K562 (cell line): ENCODE measurements at regions not wholly inside any gene's neighbourhood (a gene's known extent, or its start where the extent isn't known, plus 50 kb on each side); places are given as distances from the start of the nearest gene placed in this dataset.

Source experiments
- ATAC-seq: fragments of 200-7000 bp; cut with Tn5 transposase; 3 replicates; pipeline ENCODE4 v1.9.1; 2020; ENCODE audit warnings: moderate library complexity
- BruUV-seq: library from RNA; stranded (reverse); fragments of 400-500 nt; replicated peaks from 2 replicates; lab custom pipeline; 2021; lab: Mats Ljungman, UMichigan
- CTCF ChIA-PET: fragments of 300-600 bp; formaldehyde crosslinking; extraction: SDS; loops from one replicate; lab custom pipeline; 2021; ENCODE audit warnings: low intra/inter-chr PET ratio; lab: Yijun Ruan, JAX
- POLR2A ChIA-PET: fragments of 300-600, 350-650 bp; sonication (Branson Sonifier 250); formaldehyde crosslinking; extraction: SDS; loops from one replicate; lab custom pipeline; 2021; ENCODE audit warnings: antibody characterized with exemption, inconsistent platforms; lab: Yijun Ruan, JAX
- DNase-seq, 4 experiments: peaks; one replicate each; pipeline versions ENCODE4 v3.0.0 to v3.0.0-alpha.2; 2011 to 2018; ENCODE audit warnings: low spot score in 3 of 4, mixed read lengths in 3 of 4; ENCODE audit errors: extremely low read depth in 1 of 4
- FAIRE-seq: peaks from 2 replicates; lab custom pipeline; 2011; peaks lifted over from hg19 to GRCh38; lab: Jason Lieb, UNC
- H2AFZ ChIP-seq: 2 replicates; pipeline ENCODE4 v1.6.0; 2011; ENCODE audit warnings: low read depth, low read length, control low read depth, inconsistent platforms
- H3K27ac ChIP-seq: fragments of 200-600 bp; 3 replicates; pipeline ENCODE4 v1.8.0; 2011; ENCODE audit warnings: low read depth, mild to moderate bottlenecking, control low read depth, inconsistent platforms, low read length, moderate library complexity, mixed read lengths; ENCODE audit errors: extremely low read depth
- H3K27me3 ChIP-seq, 2 experiments: fragments of 300-600 bp in 1 of 2; 2 replicates in 1 of 2; 3 replicates in 1 of 2; pipeline versions ENCODE4 v1.6.0 to v1.8.0; 2011; ENCODE audit warnings: inconsistent platforms in 2 of 2, low read length in 2 of 2, mild to moderate bottlenecking in 1 of 2, mixed read lengths in 1 of 2, moderate library complexity in 1 of 2; ENCODE audit not compliant: control insufficient read depth in 2 of 2, insufficient read depth in 2 of 2
- H3K36me3 ChIP-seq: fragments of 300-600 bp; 3 replicates; pipeline ENCODE4 v1.8.0; 2011; ENCODE audit warnings: mild to moderate bottlenecking, low read length, inconsistent platforms; ENCODE audit not compliant: control insufficient read depth, insufficient read depth
- H3K4me1 ChIP-seq, 2 experiments: fragments of 200-600 bp in 1 of 2; replicated peaks in 1 of 2; 2 replicates in 1 of 2; 3 replicates in 1 of 2; pipeline versions ENCODE4 v1.5.1 to v1.8.0; 2011; ENCODE audit warnings: inconsistent platforms in 2 of 2, low read length in 2 of 2, mild to moderate bottlenecking in 1 of 2, mixed read lengths in 1 of 2, moderate library complexity in 1 of 2; ENCODE audit not compliant: control insufficient read depth in 2 of 2, insufficient read depth in 2 of 2
- H3K4me2 ChIP-seq: 2 replicates; pipeline ENCODE4 v1.6.1; 2011; ENCODE audit warnings: low read length, control low read depth, inconsistent platforms, mixed read lengths; ENCODE audit not compliant: insufficient read depth
- H3K4me3 ChIP-seq: fragments of 200-600 bp; sonication (generic), shearing (Covaris generic); 2 replicates; pipeline ENCODE4 v1.5.1; 2016; ENCODE audit warnings: control low read depth, inconsistent platforms
- H3K79me2 ChIP-seq: fragments of 200-600 bp; 3 replicates; pipeline ENCODE4 v1.8.0; 2011; ENCODE audit warnings: low read length, inconsistent platforms; ENCODE audit not compliant: control insufficient read depth, insufficient read depth
- H3K9ac ChIP-seq, 2 experiments: 2 replicates each; pipeline versions ENCODE4 v1.6.0 to v1.6.1; 2011; ENCODE audit warnings: low read depth in 2 of 2, low read length in 2 of 2, control low read depth in 1 of 2, inconsistent platforms in 1 of 2, mild to moderate bottlenecking in 1 of 2, mixed read lengths in 1 of 2; ENCODE audit not compliant: insufficient read depth in 1 of 2
- H3K9me1 ChIP-seq: one replicate; pipeline ENCODE4 v1.6.0; 2011; ENCODE audit warnings: inconsistent platforms, mild to moderate bottlenecking, low read length, moderate library complexity; ENCODE audit not compliant: control insufficient read depth, insufficient read depth
- H3K9me3 ChIP-seq: replicated peaks from 2 replicates; pipeline ENCODE4 v1.5.1; 2011; ENCODE audit warnings: low read depth, low read length, inconsistent platforms; ENCODE audit not compliant: control insufficient read depth, insufficient read depth
- H4K20me1 ChIP-seq: replicated peaks from 2 replicates; pipeline ENCODE4 v1.6.1; 2011; ENCODE audit warnings: low read length, inconsistent platforms, mixed read lengths; ENCODE audit not compliant: control insufficient read depth, insufficient read depth
- CC2D1A ChIP-seq: fragments of 450-650 bp; IDR thresholded peaks from 2 replicates; pipeline ENCODE4 v1.6.1; 2017; ENCODE audit warnings: mild to moderate bottlenecking
- CHD4 ChIP-seq: fragments of 200-600 bp; sonication (generic); IDR thresholded peaks from 3 replicates; pipeline ENCODE4 v1.6.1; 2012; ENCODE audit warnings: low read depth, mild to moderate bottlenecking, mixed read lengths, low read length, inconsistent platforms; ENCODE audit not compliant: insufficient read depth, insufficient replicate concordance, poor library complexity, severe bottlenecking
- CLOCK ChIP-seq: fragments of 250-450 bp; sonication (Bioruptor Pico); IDR thresholded peaks from 2 replicates; pipeline ENCODE4 v1.4.0; 2020; ENCODE audit warnings: mild to moderate bottlenecking, moderate library complexity, borderline replicate concordance
- NFYB ChIP-seq: IDR thresholded peaks from 2 replicates; pipeline ENCODE4 v1.6.1; 2011; ENCODE audit warnings: mild to moderate bottlenecking, moderate library complexity; ENCODE audit not compliant: insufficient read length; ENCODE audit errors: extremely low read depth
- PHF20 ChIP-seq: fragments of 450-650 bp; IDR thresholded peaks from 2 replicates; pipeline ENCODE4 v1.6.1; 2018; ENCODE audit not compliant: partially characterized antibody
- SETDB1 ChIP-seq: IDR thresholded peaks from one replicate; pipeline ENCODE4 v1.6.1; 2012; ENCODE audit warnings: low read length, control low read depth, inconsistent platforms
- SIN3B ChIP-seq: fragments of 450-650 bp; IDR thresholded peaks from 2 replicates; pipeline ENCODE4 v1.6.1; 2017; ENCODE audit warnings: low read depth, mild to moderate bottlenecking, moderate library complexity
- SMAD3 ChIP-seq: fragments of 450-650 bp; formaldehyde crosslinking; conservative IDR thresholded peaks from 2 replicates; pipeline ENCODE4 v1.4.0; 2020; ENCODE audit warnings: mild to moderate bottlenecking
- STAT5B ChIP-seq: fragments of 250-450 bp; sonication (Bioruptor Pico); IDR thresholded peaks from 2 replicates; pipeline ENCODE4 v1.8.0; 2021; ENCODE audit warnings: mild to moderate bottlenecking, inconsistent platforms
- ZNF197 ChIP-seq: fragments of 200-800 bp; sonication (Bioruptor generic); IDR thresholded peaks from 2 replicates; pipeline ENCODE4 v1.6.1; 2016; ENCODE audit warnings: low read depth, missing genetic modification characterization, missing compliant biosample characterization
- ZNF512 ChIP-seq: IDR thresholded peaks from 2 replicates; pipeline ENCODE4 v1.6.1; 2016; ENCODE audit warnings: missing genetic modification characterization, missing compliant biosample characterization
- WGBS: fragments of 100-300 bp; shearing (Covaris generic); methylation state at CpG from one replicate; pipeline ENCODE4 v1.1.6; 2016; ENCODE audit warnings: low coverage, mixed read lengths; ENCODE audit not compliant: insufficient coverage; ENCODE audit errors: missing lambda C conversion rate; 5-methylcytosine and 5-hydroxymethylcytosine counted together
- in situ Hi-C: fragments of 300-500 bp; cut with MboI; formaldehyde crosslinking; loops from 4 replicates; pipeline ENCODE4 v1.15.0; 2018; ENCODE audit warnings: inconsistent platforms, mixed read lengths
- intact Hi-C: fragments of 100-400 bp; cut with micrococcal nuclease; formaldehyde crosslinking; loops from 2 replicates; pipeline ENCODE4 v1.14.2; 2022
- TF ChIP-seq, protein P1 (sequence below), 2 experiments: IDR thresholded peaks; 2 replicates each; pipeline ENCODE4 v1.6.1; 2012; ENCODE audit warnings: improper control_type of control experiment in 2 of 2, low read depth in 2 of 2, low read length in 2 of 2, borderline replicate concordance in 1 of 2
- TF ChIP-seq, protein P2 (sequence below): fragments of 250-450 bp; sonication (Bioruptor Pico); IDR thresholded peaks from 2 replicates; pipeline ENCODE4 v1.8.0; 2022; ENCODE audit warnings: moderate library complexity, mild to moderate bottlenecking, inconsistent platforms
- TF ChIP-seq, protein P3 (sequence below): sonication (generic); formaldehyde crosslinking; IDR thresholded peaks from 2 replicates; pipeline ENCODE4 v1.8.0; 2023; ENCODE audit warnings: mild to moderate bottlenecking, missing genetic modification reagents

- ChIA-PET POLR2A (no interaction called here), CTCF (no interaction called here)
- no peaks in the 10 kb centered on the region for H3K27me3 ChIP-seq
- no peaks in the 10 kb centered on the region for H3K79me2 ChIP-seq
- no peak overlapping the region for H3K4me3 ChIP-seq
- no peak for DNase-seq
- H3K4me2 ChIP-seq: no peak overlapping the region
- no peaks in the 10 kb centered on the region for H3K9me3 ChIP-seq
- H3K4me1 ChIP-seq: no peaks in the 10 kb centered on the region
- intact Hi-C loops: no loop called here
- BruUV-seq: no TSS peak
- no peaks in the 10 kb centered on the region for H4K20me1 ChIP-seq
- no peak overlapping the region for H3K9ac ChIP-seq
- no peaks in the 10 kb centered on the region for H3K36me3 ChIP-seq
- no peak overlapping the region for H3K27ac ChIP-seq
- in situ Hi-C loops: no loop called here
- TF ChIP-seq SMAD3: no peak
- TF ChIP-seq SETDB1: no peak
- TF ChIP-seq NFYB: no peak
- TF ChIP-seq PHF20: no peak
- no peak for TF ChIP-seq ZNF197 (CRISPR knock-in tag)
- TF ChIP-seq, protein P1, sequence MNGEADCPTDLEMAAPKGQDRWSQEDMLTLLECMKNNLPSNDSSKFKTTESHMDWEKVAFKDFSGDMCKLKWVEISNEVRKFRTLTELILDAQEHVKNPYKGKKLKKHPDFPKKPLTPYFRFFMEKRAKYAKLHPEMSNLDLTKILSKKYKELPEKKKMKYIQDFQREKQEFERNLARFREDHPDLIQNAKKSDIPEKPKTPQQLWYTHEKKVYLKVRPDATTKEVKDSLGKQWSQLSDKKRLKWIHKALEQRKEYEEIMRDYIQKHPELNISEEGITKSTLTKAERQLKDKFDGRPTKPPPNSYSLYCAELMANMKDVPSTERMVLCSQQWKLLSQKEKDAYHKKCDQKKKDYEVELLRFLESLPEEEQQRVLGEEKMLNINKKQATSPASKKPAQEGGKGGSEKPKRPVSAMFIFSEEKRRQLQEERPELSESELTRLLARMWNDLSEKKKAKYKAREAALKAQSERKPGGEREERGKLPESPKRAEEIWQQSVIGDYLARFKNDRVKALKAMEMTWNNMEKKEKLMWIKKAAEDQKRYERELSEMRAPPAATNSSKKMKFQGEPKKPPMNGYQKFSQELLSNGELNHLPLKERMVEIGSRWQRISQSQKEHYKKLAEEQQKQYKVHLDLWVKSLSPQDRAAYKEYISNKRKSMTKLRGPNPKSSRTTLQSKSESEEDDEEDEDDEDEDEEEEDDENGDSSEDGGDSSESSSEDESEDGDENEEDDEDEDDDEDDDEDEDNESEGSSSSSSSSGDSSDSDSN (IDR thresholded peaks at IDR 0.05; ENCODE audit: borderline replicate concordance in 1 of 2, low read depth in 2 of 2, low read length in 2 of 2): no peak
- no peak for TF ChIP-seq ZNF512 (tag)
- TF ChIP-seq CHD4: no peak
- no peak for TF ChIP-seq CC2D1A
- TF ChIP-seq, protein P2, sequence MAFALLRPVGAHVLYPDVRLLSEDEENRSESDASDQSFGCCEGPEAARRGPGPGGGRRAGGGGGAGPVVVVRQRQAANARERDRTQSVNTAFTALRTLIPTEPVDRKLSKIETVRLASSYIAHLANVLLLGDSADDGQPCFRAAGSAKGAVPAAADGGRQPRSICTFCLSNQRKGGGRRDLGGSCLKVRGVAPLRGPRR (CRISPR knock-in tag): no peak
- no peak for TF ChIP-seq SIN3B
- TF ChIP-seq, protein P3, sequence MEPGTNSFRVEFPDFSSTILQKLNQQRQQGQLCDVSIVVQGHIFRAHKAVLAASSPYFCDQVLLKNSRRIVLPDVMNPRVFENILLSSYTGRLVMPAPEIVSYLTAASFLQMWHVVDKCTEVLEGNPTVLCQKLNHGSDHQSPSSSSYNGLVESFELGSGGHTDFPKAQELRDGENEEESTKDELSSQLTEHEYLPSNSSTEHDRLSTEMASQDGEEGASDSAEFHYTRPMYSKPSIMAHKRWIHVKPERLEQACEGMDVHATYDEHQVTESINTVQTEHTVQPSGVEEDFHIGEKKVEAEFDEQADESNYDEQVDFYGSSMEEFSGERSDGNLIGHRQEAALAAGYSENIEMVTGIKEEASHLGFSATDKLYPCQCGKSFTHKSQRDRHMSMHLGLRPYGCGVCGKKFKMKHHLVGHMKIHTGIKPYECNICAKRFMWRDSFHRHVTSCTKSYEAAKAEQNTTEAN: no peak
- TF ChIP-seq CLOCK (CRISPR knock-in tag): no peak
- no peak for TF ChIP-seq STAT5B (CRISPR knock-in tag)
- no peak for ATAC-seq
- no peak for FAIRE-seq
- 6% methylated on average over 1 of the region's 1 CpG for WGBS
- no peak overlapping the region for H2AFZ ChIP-seq
- no peaks in the 10 kb centered on the region for H3K9me1 ChIP-seq
Measured at GRCh38 chr2:23134726-23135125, 250.3 kb upstream of the KLHL29 start.
